ENCODE measurements at regions not wholly inside any gene's neighbourhood (a gene's known extent, or its start where the extent isn't known, plus 50 kb on each side); places are given as distances from the start of the nearest gene placed in this dataset.

DNA sequence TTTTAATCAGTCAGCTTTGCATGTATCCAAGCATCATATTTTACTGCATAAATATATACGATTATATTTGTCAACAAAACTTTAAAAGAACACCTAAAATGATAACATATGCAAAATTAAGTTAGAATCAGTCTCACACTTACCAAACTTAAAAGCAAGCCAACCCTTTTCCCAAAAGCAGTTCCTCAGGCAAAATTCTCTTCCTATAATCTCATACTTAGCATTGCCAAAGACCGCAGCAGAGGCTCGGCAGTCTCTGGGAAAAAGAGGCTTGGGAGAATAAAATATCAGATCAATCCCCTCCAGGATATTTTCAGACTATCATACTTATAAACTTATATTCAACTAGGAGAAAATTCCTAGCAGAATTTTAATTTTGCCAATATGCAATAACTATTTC is 93.2 kb upstream of the RGS18 start:
- in situ Hi-C loops (cut with MboI; ENCODE audit: low pct_unique_long_range_greater_than_20kb, low sequenced_read_pairs, unreplicated experiment) = no loop called here
- TF ChIP-seq, protein P1, sequence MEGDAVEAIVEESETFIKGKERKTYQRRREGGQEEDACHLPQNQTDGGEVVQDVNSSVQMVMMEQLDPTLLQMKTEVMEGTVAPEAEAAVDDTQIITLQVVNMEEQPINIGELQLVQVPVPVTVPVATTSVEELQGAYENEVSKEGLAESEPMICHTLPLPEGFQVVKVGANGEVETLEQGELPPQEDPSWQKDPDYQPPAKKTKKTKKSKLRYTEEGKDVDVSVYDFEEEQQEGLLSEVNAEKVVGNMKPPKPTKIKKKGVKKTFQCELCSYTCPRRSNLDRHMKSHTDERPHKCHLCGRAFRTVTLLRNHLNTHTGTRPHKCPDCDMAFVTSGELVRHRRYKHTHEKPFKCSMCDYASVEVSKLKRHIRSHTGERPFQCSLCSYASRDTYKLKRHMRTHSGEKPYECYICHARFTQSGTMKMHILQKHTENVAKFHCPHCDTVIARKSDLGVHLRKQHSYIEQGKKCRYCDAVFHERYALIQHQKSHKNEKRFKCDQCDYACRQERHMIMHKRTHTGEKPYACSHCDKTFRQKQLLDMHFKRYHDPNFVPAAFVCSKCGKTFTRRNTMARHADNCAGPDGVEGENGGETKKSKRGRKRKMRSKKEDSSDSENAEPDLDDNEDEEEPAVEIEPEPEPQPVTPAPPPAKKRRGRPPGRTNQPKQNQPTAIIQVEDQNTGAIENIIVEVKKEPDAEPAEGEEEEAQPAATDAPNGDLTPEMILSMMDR (IDR thresholded peaks at IDR 0.05; ENCODE audit: extremely low read depth, insufficient read depth, missing control alignments) = no peak
- DNase-seq (ENCODE audit: low spot score) = no peak

DNA sequence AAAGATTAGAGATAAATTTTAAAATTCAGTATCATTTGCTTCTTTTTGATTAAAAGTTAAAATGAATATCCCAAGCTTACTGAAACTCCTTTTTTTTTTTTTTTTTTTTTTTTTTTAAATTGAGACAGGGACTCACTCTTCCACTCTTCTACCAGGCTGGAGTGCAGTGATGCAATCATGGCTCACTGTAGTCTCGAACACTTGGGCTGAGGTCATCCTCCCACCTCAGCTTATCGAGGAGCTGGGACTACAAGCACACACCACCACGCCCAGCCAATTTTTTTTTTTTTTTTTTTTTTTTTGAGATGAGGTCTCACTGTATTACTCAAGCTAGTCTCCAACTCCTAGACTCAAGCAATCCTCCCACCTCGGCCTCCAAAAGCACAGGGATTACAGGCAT is 92.1 kb upstream of the RGS18 start:
- in situ Hi-C loops (cut with MboI; ENCODE audit: low pct_unique_long_range_greater_than_20kb, low sequenced_read_pairs, unreplicated experiment) = no loop called here
- no peak for DNase-seq (ENCODE audit: low spot score)
- TF ChIP-seq, protein P1 (IDR thresholded peaks at IDR 0.05; ENCODE audit: extremely low read depth, insufficient read depth, missing control alignments) = no peak

DNA sequence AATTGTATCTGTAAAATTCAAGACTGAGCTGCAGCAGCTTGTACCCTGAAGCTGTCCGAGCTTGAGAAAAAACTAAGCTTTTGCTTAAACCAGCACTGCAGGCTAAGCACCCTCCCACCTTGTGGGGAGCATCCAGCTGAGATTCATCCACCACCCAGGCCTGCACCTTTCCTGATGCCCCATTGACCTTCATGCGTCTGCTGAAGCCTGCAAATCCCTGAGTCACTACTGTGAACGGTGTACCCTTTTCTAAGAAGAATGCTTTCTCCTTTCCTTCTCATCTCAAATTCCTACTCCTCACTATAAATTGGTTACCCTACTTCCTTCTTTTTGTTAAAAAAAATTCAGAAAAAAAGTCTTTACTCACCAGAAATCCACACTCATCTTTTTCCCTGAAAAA is 90.9 kb upstream of the RGS18 start:
- DNase-seq (ENCODE audit: low spot score) = no peak
- in situ Hi-C loops (cut with MboI; ENCODE audit: low pct_unique_long_range_greater_than_20kb, low sequenced_read_pairs, unreplicated experiment) = no loop called here
- TF ChIP-seq, protein P1 (IDR thresholded peaks at IDR 0.05; ENCODE audit: extremely low read depth, insufficient read depth, missing control alignments) = no peak

DNA sequence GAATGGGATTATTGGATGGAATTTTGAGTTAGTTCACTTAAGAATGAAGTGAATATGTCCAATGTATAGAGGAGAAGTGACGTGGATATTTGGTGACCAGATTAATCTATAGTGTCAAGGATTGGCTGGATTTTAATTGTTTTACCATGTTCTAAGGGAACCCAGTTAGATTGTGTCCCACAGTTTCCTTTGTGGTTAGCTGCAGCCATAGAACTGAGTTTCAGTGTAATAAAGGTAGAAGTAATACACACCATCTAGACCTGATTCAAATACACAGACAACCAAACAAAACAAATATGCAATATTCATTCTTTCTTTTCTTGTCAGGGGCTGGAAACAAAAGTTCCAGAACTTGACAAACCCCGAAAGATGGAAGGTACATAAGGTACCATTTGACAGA is 88.0 kb upstream of the RGS18 start:
- in situ Hi-C loops (cut with MboI; ENCODE audit: low pct_unique_long_range_greater_than_20kb, low sequenced_read_pairs, unreplicated experiment) = no loop called here
- no peak for DNase-seq (ENCODE audit: low spot score)
- TF ChIP-seq, protein P1 (IDR thresholded peaks at IDR 0.05; ENCODE audit: extremely low read depth, insufficient read depth, missing control alignments) = no peak

DNA sequence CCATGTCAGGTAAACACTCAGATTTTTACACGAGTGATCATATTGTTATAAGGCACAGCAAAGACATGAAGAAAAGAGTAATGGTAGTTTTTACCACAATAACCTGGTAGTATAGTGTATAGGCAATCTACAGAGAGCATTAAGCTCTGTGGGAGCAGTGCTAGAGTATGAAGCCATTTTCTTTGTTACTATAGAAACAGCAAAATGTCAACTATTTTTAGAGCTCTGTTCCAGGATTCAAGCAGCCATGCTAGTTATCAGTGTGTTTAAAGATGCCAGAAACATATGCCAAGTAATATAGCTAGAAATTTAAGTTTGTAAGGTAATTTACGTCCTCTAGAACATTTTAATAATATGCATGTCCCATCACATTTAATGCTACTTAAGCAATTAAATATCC is 77.6 kb upstream of the RGS18 start:
- TF ChIP-seq, protein P1 (IDR thresholded peaks at IDR 0.05; ENCODE audit: extremely low read depth, insufficient read depth, missing control alignments) = no peak
- in situ Hi-C loops (cut with MboI; ENCODE audit: low pct_unique_long_range_greater_than_20kb, low sequenced_read_pairs, unreplicated experiment) = no loop called here
- DNase-seq (ENCODE audit: low spot score) = no peak

DNA sequence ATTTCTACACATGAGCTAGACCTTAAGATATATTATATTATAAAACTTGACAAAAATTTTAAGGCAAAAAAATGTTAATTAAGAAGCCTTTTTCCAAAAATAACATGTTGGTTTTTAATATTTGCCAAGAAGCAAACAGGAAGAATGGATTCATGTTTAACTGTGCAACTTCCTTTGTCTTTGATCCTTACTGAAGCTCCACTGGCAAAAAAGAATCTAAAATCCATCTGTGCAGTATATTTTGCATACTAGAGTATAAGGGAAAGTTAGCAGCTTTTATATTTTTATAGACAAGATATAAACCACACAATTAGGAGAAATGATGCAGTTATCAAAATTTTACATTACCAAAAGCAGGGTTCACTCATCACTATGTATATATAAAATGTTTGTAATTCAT is 76.9 kb upstream of the RGS18 start:
- no peak for DNase-seq (ENCODE audit: low spot score)
- TF ChIP-seq, protein P1 (IDR thresholded peaks at IDR 0.05; ENCODE audit: extremely low read depth, insufficient read depth, missing control alignments) = no peak
- in situ Hi-C loops (cut with MboI; ENCODE audit: low pct_unique_long_range_greater_than_20kb, low sequenced_read_pairs, unreplicated experiment) = no loop called here

DNA sequence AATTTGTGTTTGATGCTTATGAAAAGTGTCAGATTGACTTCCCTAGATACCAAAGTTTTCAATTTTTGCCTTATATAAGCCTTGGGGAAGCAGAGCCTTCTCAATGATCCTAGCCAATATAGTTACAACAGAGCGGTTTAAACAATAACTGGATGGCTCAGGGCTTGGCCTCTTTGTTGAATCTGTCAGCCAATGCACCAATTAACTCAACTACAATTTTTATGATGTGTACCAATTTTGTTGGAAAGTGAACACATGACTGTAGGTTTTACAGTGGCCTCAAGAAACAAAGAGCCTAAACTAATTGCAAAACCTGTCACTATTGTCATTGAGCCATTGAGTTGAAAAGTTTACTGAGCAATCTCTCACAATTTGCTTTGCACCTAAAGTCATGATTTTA is 71.6 kb upstream of the RGS18 start:
- in situ Hi-C loops (cut with MboI; ENCODE audit: low pct_unique_long_range_greater_than_20kb, low sequenced_read_pairs, unreplicated experiment) = no loop called here

More for the DNA sequence above, 71.6 kb upstream of the RGS18 start:
- TF ChIP-seq, protein P1 (IDR thresholded peaks at IDR 0.05; ENCODE audit: extremely low read depth, insufficient read depth, missing control alignments) = no peak
- no peak for DNase-seq (ENCODE audit: low spot score)

Data from GM13977 (cell line).